Activated T-helper 1 cell treated with Interleukin-2 at 50 U/mL for 16 hours (primary cell): ENCODE measurements at regions not wholly inside any gene's neighbourhood (a gene's known extent, or its start where the extent isn't known, plus 50 kb on each side); places are given as distances from the start of the nearest gene placed in this dataset.

Experiments
- DNase-seq: peaks from one replicate; pipeline ENCODE4 v3.0.0-alpha.2; 2020; ENCODE audit warnings: low read depth

- DNase-seq, result no peak
Measured at GRCh38 chr12:125434131-125434530, 368.9 kb downstream of the AACS start.

DNA sequence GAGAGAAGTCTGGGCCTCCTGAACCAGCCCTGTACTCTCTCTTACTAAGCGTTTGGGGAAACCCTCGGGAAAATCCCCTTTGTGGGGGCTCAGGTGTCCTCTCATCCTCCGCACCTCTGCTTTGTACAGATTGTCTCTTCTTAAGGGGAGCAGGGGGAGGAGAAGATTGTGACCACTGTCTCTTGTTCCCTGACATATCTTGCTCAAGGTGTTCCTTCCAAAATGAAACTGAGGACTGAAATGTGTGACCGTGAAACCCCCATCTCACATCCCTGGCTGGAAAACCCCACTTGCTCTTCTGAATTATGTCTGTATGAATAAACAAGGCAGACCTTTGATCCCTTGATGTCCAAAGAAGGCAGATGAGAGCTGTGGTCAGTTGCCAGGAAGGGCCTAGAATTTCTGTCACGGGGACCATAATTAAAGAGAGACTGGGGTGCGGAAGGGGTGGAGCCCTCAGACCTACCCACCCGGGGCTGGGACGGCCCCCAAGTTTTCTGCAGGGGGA is 369.8 kb downstream of the AACS start:
- DNase-seq, result no peak

DNA sequence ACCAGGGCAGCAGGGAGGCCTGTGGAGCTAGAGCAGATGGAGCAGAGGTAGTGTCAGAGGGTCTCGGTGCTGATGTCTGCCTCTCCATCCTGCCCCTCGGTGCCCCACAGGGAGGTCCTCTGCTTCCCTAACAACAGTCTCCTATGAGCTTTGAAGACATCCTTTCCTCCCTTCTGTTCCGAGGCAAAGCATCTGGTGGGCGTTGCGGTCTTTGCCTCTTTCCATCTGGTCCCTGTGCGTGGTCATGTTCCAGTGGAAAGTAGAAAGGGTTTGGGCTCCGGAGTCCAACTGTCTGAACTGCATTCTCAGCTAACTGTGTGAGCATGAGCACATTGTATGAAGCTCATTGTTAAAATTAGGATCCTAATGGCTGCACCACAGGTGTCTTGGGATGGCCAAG is 370.6 kb downstream of the AACS start:
- DNase-seq, result no peak

GRCh38 chr12:125436686-125437085 is 371.5 kb downstream of the AACS start:
- DNase-seq, result no peak

DNA sequence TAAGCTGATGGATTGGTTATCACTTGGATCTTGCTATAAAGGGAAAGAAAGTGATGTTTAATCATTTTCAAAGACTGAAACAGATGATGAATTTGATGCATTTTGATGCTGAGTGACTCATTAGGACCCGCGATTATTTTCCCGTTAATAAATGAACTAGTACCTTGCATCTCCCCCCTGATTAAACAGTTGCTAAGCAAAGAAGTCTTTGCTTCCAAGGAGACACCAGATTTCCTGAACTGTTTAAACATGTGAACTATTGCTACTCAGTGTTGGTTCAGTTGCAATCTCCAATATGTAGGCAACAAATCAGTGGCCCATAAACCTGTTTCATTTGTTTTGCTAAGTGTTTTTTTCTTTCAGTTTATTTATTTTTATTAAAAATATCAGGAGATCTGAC is 375.2 kb downstream of the AACS start:
- DNase-seq, result no peak

- DNase-seq, result no peak
Measured at GRCh38 chr12:125443341-125443740, 378.1 kb downstream of the AACS start.

DNA sequence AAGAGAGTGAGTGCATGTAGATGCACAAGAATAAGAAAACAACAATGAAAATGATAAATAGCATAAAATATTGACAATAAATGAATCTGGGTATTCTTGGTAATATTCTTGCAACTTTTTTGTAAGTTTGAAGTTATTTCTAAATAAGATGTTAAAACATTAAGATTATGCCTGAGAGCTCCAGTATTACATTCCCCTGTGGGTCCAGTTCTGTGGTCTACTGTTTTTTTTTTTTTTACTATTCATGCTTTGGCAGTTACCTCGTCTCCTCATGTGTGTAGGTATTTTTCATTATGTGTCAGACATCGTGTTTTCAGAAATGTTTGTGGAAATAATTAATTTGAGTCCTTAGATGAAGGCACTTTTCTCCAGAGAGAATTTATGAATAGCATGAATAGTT is 386.2 kb downstream of the AACS start:
- no peak for DNase-seq

DNA sequence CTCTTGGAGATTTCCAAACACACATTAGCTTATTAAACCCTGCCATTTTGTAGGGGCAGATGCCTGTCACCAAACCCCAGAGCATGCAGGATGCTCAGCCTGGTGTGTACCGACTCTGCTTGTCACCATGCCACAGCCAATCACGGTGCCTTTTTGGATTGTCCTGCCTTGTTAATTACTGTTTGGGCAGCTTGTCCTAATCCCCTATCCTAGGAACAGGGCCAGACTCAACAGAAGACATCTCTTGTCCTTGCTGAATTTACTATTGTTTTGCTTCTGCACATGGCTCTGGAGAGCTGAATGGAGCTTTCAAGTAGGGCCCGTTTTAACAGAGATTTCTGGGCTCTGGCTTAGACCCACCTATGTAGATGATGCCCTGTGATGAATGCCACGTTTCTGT is 388.5 kb downstream of the AACS start:
- DNase-seq, result no peak

- DNase-seq, result no peak
Measured at GRCh38 chr12:125454291-125454690, 389.1 kb downstream of the AACS start.

GRCh38 chr12:125454786-125455480 is 389.7 kb downstream of the AACS start:
- DNase-seq, result no peak

DNA sequence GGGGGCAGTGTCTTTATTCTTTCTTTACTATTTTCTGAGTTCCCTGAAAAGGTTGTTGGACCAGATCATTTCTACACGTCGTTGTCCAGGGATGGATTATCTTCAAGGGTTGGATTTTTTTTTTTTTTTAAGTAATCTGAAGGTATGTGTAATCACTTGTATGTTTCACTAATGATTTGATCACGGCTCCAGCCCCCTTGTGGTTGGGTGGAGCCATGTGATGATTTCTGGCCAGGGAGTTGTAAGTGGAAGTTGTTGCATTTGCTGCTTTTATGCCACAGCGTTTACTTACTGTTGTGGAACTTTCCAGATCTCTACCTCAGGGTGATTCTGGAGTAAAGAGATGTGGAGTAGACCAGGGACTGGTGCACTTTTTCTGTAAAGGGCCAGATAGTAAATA is 390.3 kb downstream of the AACS start:
- DNase-seq, result no peak

DNA sequence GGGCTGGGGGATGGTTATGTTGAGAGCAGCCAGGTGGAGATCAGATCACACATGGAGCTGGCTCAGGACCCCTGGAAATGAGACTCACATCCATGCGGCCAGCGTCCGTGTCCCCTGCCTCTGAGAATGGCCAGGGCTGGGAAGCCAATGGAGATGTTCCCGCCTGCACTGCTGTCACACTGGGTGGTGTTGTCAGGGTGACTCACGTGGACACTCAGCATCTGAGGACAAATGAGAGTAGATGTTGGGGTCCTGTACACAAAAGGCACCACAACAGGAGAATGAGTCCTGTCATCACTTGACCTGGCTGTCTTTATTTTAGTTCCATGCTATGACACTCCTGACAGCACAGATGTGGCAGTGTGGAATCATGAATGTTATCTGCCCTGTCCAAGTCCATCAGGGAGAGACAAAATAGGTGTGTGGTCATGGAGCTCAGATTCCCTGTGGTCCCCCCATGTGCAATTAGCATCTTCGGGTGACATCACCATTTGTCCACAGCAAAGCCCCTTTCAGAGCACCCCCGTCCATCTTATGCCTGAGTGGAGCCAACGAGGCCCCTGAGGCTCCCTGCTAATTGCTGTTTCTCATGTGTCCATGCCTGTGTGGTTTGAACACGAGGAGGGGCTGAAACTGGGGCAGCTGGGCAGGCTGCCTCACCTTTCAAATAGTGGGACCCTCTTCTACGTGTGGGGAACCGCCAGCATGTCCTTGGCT is 393.5 kb downstream of the AACS start:
- DNase-seq, result no peak

GRCh38 chr12:125461831-125462230 is 396.6 kb downstream of the AACS start:
- DNase-seq, result no peak

- DNase-seq, result no peak
Measured at GRCh38 chr12:125463386-125463785, 398.2 kb downstream of the AACS start.

GRCh38 chr12:125467363-125467762 is 402.1 kb downstream of the AACS start:
- no peak for DNase-seq

GRCh38 chr12:125469683-125470082 is 404.4 kb downstream of the AACS start:
- no peak for DNase-seq

DNA sequence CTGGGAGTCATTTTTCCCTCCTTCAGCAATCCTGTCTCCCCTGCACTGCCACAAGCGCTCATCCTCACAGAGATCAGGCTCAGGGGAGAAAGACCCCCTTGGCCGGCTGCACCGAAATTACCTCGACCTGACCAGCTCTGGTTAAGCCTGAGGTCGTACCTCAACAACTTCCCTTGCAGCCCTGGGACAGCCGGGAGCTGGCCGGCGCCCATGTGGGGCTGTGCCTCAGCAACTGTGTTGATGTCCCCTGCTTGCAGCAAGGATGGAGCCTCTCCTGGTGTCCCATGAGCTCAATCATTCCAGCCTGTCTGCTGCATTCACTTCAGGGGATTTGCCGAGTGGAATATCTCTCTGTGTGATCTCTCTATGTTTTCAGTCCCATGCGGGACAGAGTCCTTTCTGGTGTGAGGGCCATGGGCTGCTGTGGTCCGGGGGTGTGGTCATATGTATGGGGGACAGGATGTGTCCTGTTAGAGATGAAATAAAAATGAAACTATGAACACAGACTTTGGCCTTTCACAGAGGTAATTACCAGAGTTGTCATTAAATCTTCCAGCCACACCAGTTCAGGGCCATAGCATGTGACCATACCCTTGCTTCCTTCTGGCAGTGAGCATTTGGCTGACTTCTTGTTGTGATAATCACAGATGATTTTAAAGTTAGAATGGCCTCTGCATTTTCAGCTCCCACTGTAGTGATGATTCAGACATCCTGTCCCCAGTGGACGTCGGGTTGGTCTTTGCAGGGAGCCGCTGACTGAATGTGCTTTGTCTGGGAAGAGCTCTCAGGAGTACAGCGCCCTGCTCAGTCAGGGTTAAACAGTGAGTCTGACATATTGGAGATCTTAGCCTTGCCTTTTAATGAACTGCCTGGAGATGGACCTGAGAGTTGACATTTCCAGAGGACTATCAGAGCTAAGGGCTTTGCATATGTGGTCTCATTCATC is 405.9 kb downstream of the AACS start:
- no peak for DNase-seq

DNA sequence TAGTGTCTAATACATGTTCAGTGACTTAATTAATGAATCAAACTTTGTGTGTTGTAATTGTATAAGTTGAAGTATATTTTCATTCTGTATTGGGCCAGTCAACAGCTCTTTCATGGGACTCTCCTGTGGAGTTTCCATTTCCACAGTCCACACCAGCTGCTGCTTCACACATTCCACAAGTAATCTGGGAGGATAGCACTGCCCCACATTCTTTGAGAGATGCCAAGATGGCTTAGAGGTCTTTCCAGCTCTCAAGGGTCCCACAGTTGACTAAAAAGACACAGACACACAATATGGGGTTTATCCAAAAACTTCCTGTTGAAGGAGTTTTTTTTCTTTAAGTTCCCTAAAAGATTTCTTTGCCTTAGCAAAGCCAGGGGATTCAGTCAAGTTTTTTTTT is 408.3 kb downstream of the AACS start:
- no peak for DNase-seq

DNA sequence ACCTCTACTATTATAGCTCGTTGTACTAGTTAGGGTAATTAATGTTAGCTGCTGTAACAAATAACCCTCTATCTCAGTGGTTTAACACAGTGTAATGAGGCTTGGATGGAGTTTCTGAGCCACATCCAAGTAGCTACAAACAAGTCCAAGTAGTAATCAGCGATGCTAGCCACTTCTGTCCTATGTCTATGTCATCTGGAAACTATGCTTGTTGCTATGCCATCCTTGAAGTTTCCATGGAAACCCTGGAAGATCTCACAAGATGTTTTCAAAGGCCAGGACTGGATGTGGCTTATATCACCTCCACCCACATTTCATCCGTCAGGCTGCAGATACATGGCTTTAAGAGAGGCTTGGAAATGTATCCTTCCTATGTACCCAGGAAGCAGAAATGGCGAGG is 422.1 kb downstream of the AACS start:
- DNase-seq, result no peak

DNA sequence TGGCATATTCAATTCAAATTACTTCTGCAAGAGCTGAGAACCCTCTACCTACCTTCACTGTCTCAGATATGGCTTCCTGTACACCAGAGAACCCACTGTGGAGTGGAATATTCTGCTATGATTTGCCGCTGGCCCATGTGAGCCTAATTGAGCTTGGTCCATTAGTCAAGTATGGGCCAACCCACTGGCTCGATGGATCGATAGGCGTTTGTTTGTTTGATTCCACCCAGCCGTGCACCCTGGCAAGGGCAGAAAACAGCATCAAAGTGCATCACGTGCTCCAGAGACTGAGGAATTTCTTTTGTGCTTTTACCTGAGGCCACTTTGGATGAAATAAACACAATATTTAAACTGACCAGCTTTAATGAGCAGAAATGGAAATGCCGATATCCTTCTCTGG is 426.3 kb downstream of the AACS start:
- no peak for DNase-seq

DNA sequence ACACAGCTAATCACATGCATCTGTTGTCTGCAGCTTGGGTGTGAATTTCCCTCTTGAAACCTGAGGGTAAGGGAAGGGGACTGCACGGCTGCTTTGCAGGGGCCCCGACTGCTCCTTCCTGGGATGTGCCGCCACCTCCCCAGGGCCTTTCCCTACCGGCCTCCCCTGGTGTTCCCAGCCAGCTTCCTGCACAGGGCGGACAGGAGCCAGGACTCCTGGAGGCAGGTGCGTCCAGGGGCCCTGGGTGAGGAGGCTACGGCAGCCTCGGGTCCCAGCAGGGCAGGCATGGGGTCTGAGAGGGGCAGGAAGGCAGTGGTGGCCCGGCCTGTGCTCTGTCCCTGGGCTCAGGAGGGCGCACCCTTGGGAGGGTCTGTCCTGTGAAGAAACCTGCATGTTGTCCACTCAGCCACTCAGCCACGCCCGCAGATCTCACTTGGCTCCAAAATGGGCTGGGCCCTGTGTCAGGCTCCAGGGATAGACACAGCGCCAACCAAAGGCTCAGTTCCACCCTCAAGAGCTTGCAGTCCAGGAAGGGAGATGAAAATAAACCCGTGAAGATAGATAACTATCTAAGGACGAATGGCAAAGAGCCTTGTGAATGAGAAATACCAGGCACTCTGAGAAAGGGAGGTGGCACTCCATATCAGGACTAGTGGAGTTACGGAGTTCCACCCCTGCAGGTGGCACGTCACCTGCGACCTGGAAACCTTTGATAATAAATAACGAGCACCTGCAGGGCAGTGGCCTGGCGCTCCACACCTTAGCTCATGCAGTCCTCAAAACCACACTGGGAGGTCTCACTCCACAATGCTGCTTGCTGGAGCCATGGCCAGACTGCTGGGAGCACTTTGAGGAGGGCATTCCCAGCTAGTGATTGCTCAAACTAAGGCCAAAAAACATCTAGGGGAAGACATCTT is 427.4 kb downstream of the AACS start:
- no peak for DNase-seq
